GM12878 (cell line): ENCODE measurements at regions not wholly inside any gene's neighbourhood (a gene's known extent, or its start where the extent isn't known, plus 50 kb on each side); places are given as distances from the start of the nearest gene placed in this dataset.
A peak's percentile ranks its signal among the peaks of the same experiment; 100 is the strongest.

Source experiments
- ATAC-seq: fragments of 200-7000 bp; cut with Tn5 transposase; 3 replicates; pipeline ENCODE4 v1.9.1; 2020; ENCODE audit warnings: mild to moderate bottlenecking, moderate library complexity
- BruUV-seq: library from RNA; stranded (reverse); fragments of 400-500 nt; replicated peaks from 2 replicates; lab custom pipeline; 2021; lab: Mats Ljungman, UMichigan
- CTCF ChIA-PET: fragments of 300-600 bp; sonication (Branson Sonifier 250); formaldehyde crosslinking; extraction: SDS; loops from one replicate; lab custom pipeline; 2021; ENCODE audit warnings: inconsistent platforms; lab: Yijun Ruan, JAX
- POLR2A ChIA-PET: fragments of 350-600 bp; formaldehyde crosslinking; extraction: SDS; loops from one replicate; lab custom pipeline; 2021; ENCODE audit warnings: inconsistent platforms; lab: Charles Lee
- RAD21 ChIA-PET: fragments of 300-600 bp; sonication (Branson Sonifier 250); formaldehyde crosslinking; loops from one replicate; lab custom pipeline; 2023; ENCODE audit warnings: antibody characterized with exemption; ENCODE audit not compliant: unreplicated experiment; lab: Charles Lee
- SMC1A ChIA-PET: fragments of 300-600 bp; sonication (Branson Sonifier 250); formaldehyde crosslinking; loops from one replicate; lab custom pipeline; 2023; ENCODE audit not compliant: unreplicated experiment, uncharacterized antibody; lab: Charles Lee
- DNase-seq: peaks from one replicate; pipeline ENCODE4 v3.0.0-alpha.2; 2011; ENCODE audit warnings: low read depth, low spot score
- FAIRE-seq: peaks from 3 replicates; lab custom pipeline; 2011; peaks lifted over from hg19 to GRCh38; lab: Jason Lieb, UNC
- H2AFZ ChIP-seq: 2 replicates; pipeline ENCODE4 v1.6.0; 2011; ENCODE audit warnings: low read depth, low read length, control low read depth; ENCODE audit not compliant: control insufficient read depth
- H3K27ac ChIP-seq: 2 replicates; pipeline ENCODE4 v1.5.1; 2011; ENCODE audit warnings: control low read depth; ENCODE audit not compliant: control insufficient read depth, insufficient read depth
- H3K27me3 ChIP-seq, 2 experiments: replicated peaks in 1 of 2; 2 replicates each; pipeline versions ENCODE4 v1.6.0 to v1.6.1; 2011; ENCODE audit warnings: low read length in 1 of 2; ENCODE audit not compliant: control insufficient read depth in 2 of 2, insufficient read depth in 2 of 2
- H3K36me3 ChIP-seq, 2 experiments: 2 replicates each; pipeline ENCODE4 v1.5.1; 2011; ENCODE audit warnings: low read length in 1 of 2; ENCODE audit not compliant: control insufficient read depth in 2 of 2, insufficient read depth in 2 of 2
- H3K4me1 ChIP-seq: 2 replicates; pipeline ENCODE4 v1.6.1; 2011; ENCODE audit warnings: mild to moderate bottlenecking, low read length, moderate library complexity, mixed read lengths; ENCODE audit not compliant: control insufficient read depth, insufficient read depth
- H3K4me2 ChIP-seq: 2 replicates; pipeline ENCODE4 v1.6.0; 2011; ENCODE audit warnings: control low read depth; ENCODE audit not compliant: control insufficient read depth, insufficient read depth
- H3K4me3 ChIP-seq: fragments of 200-600 bp; sonication (generic); 2 replicates; pipeline ENCODE4 v1.5.1; 2016
- H3K79me2 ChIP-seq: 2 replicates; pipeline ENCODE4 v1.6.0; 2011; ENCODE audit warnings: low read length; ENCODE audit not compliant: control insufficient read depth, insufficient read depth
- H3K9ac ChIP-seq: 2 replicates; pipeline ENCODE4 v1.8.0; 2011; ENCODE audit warnings: low read length, control low read depth, mixed read lengths; ENCODE audit not compliant: control insufficient read depth, insufficient read depth
- H3K9me3 ChIP-seq: replicated peaks from 3 replicates; pipeline ENCODE4 v1.5.1; 2011; ENCODE audit warnings: mild to moderate bottlenecking, low read length; ENCODE audit not compliant: control insufficient read depth, insufficient read depth
- H4K20me1 ChIP-seq: 2 replicates; pipeline ENCODE4 v1.6.0; 2011; ENCODE audit not compliant: control insufficient read depth, insufficient read depth
- FOXM1 ChIP-seq: IDR thresholded peaks from 2 replicates; pipeline ENCODE4 v1.6.1; 2012; ENCODE audit warnings: low read depth, mild to moderate bottlenecking, inconsistent platforms, low read length, moderate library complexity
- MTA2 ChIP-seq: fragments of 450-650 bp; IDR thresholded peaks from 2 replicates; pipeline ENCODE4 v1.6.1; 2016; ENCODE audit warnings: low read depth, mild to moderate bottlenecking, moderate library complexity
- NFYB ChIP-seq: IDR thresholded peaks from 2 replicates; pipeline ENCODE4 v1.6.1; 2011; ENCODE audit warnings: low read depth, mild to moderate bottlenecking, low read length, improper control_type of control experiment, moderate library complexity; ENCODE audit not compliant: insufficient read depth
- NR2C2 ChIP-seq: IDR thresholded peaks from 2 replicates; pipeline ENCODE4 v1.6.1; 2011; ENCODE audit warnings: borderline replicate concordance, low read depth; ENCODE audit not compliant: control insufficient read depth, insufficient read length
- RELA ChIP-seq: fragments of 450-650 bp; IDR thresholded peaks from 2 replicates; pipeline ENCODE4 v1.8.0; 2014; ENCODE audit warnings: borderline replicate concordance; ENCODE audit not compliant: partially characterized antibody
- SIX5 ChIP-seq: IDR thresholded peaks from 2 replicates; pipeline ENCODE4 v1.6.1; 2011; ENCODE audit warnings: mild to moderate bottlenecking, low read depth, low read length, moderate library complexity; ENCODE audit not compliant: severe bottlenecking
- WGBS: methylation state at CpG from one replicate; pipeline ENCODE4 v1.1.6; 2016; ENCODE audit warnings: low lambda C conversion rate; ENCODE audit not compliant: insufficient replicate concordance, insufficient coverage; ENCODE audit errors: missing lambda C conversion rate; 5-methylcytosine and 5-hydroxymethylcytosine counted together
- in situ Hi-C: fragments of 300-500 bp; cut with MboI; formaldehyde crosslinking; loops from 9 replicates; pipeline ENCODE4 v1.14.3; 2018; ENCODE audit warnings: mixed read lengths
- intact Hi-C: fragments of 100-400 bp; cut with micrococcal nuclease; formaldehyde crosslinking; loops from one replicate; pipeline ENCODE4 v1.14.2; 2022; ENCODE audit not compliant: unreplicated experiment

DNA sequence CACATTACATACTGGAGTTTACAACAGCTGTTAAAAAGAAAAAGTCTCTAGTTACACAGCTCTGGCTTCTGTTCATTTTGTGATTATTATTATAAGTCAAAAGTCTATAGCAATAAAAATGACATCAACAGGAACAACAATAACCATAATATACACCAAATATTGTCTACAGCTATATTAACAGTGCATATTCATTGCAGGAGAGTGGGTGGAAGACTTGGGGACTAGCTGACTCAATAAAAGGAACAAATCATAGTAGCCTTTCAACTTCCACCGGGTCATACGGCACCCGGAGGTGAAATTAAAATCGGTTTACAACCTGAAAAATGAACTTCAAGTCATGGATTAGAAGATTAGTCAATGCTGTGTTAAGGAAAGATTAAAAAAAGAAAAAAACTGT lies 642.1 kb downstream of the SATB2 start:
- Histone ChIP-seq H3K27ac (no peak overlapping the region), H3K27me3 (no peaks in the 10 kb centered on the region), H3K79me2 (no peaks in the 10 kb centered on the region), H3K4me1 (no peaks in the 10 kb centered on the region), H3K9me3 (no peaks in the 10 kb centered on the region), H3K4me2 (no peak overlapping the region), H4K20me1 (no peaks in the 10 kb centered on the region), H3K9ac (no peak overlapping the region), H3K4me3 (no peak overlapping the region), H2AFZ (no peak overlapping the region), H3K36me3 (no peaks in the 10 kb centered on the region)
- in situ Hi-C loops (no loop called here), intact Hi-C loops (no loop called here)
- POLR2A ChIA-PET, result no interaction called here
- BruUV-seq, result no TSS peak
- WGBS, result 10% methylated on average over 4 of the region's 4 CpGs
- DNase-seq (no peak), FAIRE-seq (no peak), ATAC-seq (no peak)
- TF ChIP-seq FOXM1 (no peak), NFYB (no peak), RELA (no peak), SIX5 (no peak)
- RAD21 ChIA-PET, result interaction anchor here (1.3 kb wide), 1 partner anchor 118 kb away, joined by 3 read pairs; no protein-coding TSS in a partner anchor
- SMC1A ChIA-PET, result interaction anchor here (0.8 to 2.5 kb wide), 7 partner anchors 10 to 112 kb away, joined by 3 to 7 read pairs (median 5); no protein-coding TSS in a partner anchor
- CTCF ChIA-PET, result no interaction called here

- H3K27me3 ChIP-seq, result no peaks in the 10 kb centered on the region
- ChIA-PET SMC1A (no interaction called here), RAD21 (no interaction called here), POLR2A (no interaction called here), CTCF (no interaction called here)
- no TSS peak for BruUV-seq
- H3K27ac ChIP-seq, result no peak overlapping the region
- DNase-seq (no peak), ATAC-seq (peak; percentile 83), FAIRE-seq (no peak)
- H3K4me3 ChIP-seq, result no peak overlapping the region
- H3K4me1 ChIP-seq, result no peaks in the 10 kb centered on the region
- H4K20me1 ChIP-seq, result no peaks in the 10 kb centered on the region
- in situ Hi-C loops, result no loop called here
- intact Hi-C loops, result no loop called here
- no peak overlapping the region for H3K4me2 ChIP-seq
- no peaks in the 10 kb centered on the region for H3K79me2 ChIP-seq
- no peaks in the 10 kb centered on the region for H3K9me3 ChIP-seq
- WGBS, result 0% methylated on average over 3 of the region's 3 CpGs
- H2AFZ ChIP-seq, result no peak overlapping the region
- H3K9ac ChIP-seq, result no peak overlapping the region
- H3K36me3 ChIP-seq, result no peaks in the 10 kb centered on the region
- peak; percentile 62; the same call in 1 of the 2 replicates for TF ChIP-seq MTA2
- no peak for TF ChIP-seq NR2C2
These were observed 646.5 kb downstream of the SATB2 start for GRCh38 chr2:198811198-198811597.
